IMR-90 (cell line): ENCODE measurements at regions not wholly inside any gene's neighbourhood (a gene's known extent, or its start where the extent isn't known, plus 50 kb on each side); places are given as distances from the start of the nearest gene placed in this dataset.

Source experiments
- ATAC-seq: fragments of 200-7000 bp; cut with Tn5 transposase; 2 replicates; pipeline ENCODE4 v1.9.1; 2020; ENCODE audit warnings: low read depth, mild to moderate bottlenecking, moderate library complexity
- BruUV-seq: library from RNA; stranded (reverse); fragments of 400-500 nt; replicated peaks from 2 replicates; lab custom pipeline; 2021; lab: Mats Ljungman, UMichigan
- CTCF ChIA-PET: fragments of 300-600 bp; formaldehyde crosslinking; extraction: SDS; loops from one replicate; lab custom pipeline; 2021; ENCODE audit warnings: antibody characterized with exemption; lab: Yijun Ruan, JAX
- POLR2A ChIA-PET: fragments of 300-600 bp; sonication (Branson Sonifier 250); formaldehyde crosslinking; loops from one replicate; lab custom pipeline; 2022; ENCODE audit warnings: antibody characterized with exemption; ENCODE audit not compliant: unreplicated experiment; lab: Charles Lee
- DNase-seq: peaks from one replicate; pipeline ENCODE4 v3.0.0; 2013
- H2AFZ ChIP-seq: replicated peaks from 2 replicates; pipeline ENCODE3; 2013; ENCODE audit warnings: low read length, mild to moderate bottlenecking; ENCODE audit not compliant: poor library complexity
- H2AK5ac ChIP-seq: 2 replicates; pipeline ENCODE4 v1.6.1; 2013; ENCODE audit warnings: low read depth, low read length, inconsistent platforms
- H2AK9ac ChIP-seq: replicated peaks from 2 replicates; pipeline ENCODE3; 2013; ENCODE audit warnings: mild to moderate bottlenecking, low read depth, low read length, moderate library complexity; ENCODE audit not compliant: poor library complexity
- H2BK120ac ChIP-seq: 2 replicates; pipeline ENCODE4 v1.6.1; 2013; ENCODE audit warnings: low read depth, low read length, inconsistent platforms
- H2BK15ac ChIP-seq: 3 replicates; pipeline ENCODE4 v1.6.1; 2013; ENCODE audit warnings: low read depth, low read length, inconsistent platforms
- H2BK20ac ChIP-seq: 2 replicates; pipeline ENCODE4 v1.6.1; 2013; ENCODE audit warnings: low read depth, mild to moderate bottlenecking, inconsistent platforms, low read length, moderate library complexity
- H2BK5ac ChIP-seq: 2 replicates; pipeline ENCODE4 v1.6.1; 2013; ENCODE audit warnings: mild to moderate bottlenecking, low read depth, low read length, inconsistent platforms; ENCODE audit not compliant: poor library complexity, severe bottlenecking
- H3K14ac ChIP-seq: replicated peaks from 2 replicates; pipeline ENCODE4 v1.6.1; 2013; ENCODE audit warnings: low read depth, low read length, inconsistent platforms
- H3K18ac ChIP-seq: 2 replicates; pipeline ENCODE4 v1.6.1; 2013; ENCODE audit warnings: low read depth, low read length, control low read depth
- H3K23ac ChIP-seq: 2 replicates; pipeline ENCODE4 v1.6.1; 2013; ENCODE audit warnings: low read depth, low read length, inconsistent platforms
- H3K27ac ChIP-seq: 2 replicates; pipeline ENCODE4 v1.5.1; 2013; ENCODE audit warnings: mild to moderate bottlenecking, control low read depth, low read length; ENCODE audit not compliant: insufficient read depth
- H3K27me3 ChIP-seq: 2 replicates; pipeline ENCODE4 v1.6.1; 2013; ENCODE audit warnings: low read length; ENCODE audit not compliant: control insufficient read depth, insufficient read depth
- H3K36me3 ChIP-seq: 2 replicates; pipeline ENCODE4 v1.6.1; 2013; ENCODE audit warnings: low read length, mixed read lengths; ENCODE audit not compliant: control insufficient read depth, insufficient read depth
- H3K4ac ChIP-seq: 2 replicates; pipeline ENCODE4 v1.6.1; 2013; ENCODE audit warnings: low read depth, low read length, inconsistent platforms
- H3K4me1 ChIP-seq: 2 replicates; pipeline ENCODE4 v1.6.1; 2013; ENCODE audit warnings: low read length, mixed read lengths; ENCODE audit not compliant: control insufficient read depth, insufficient read depth
- H3K4me2 ChIP-seq: 2 replicates; pipeline ENCODE4 v1.6.1; 2013; ENCODE audit warnings: low read depth, mild to moderate bottlenecking, control low read depth, low read length, moderate library complexity
- H3K4me3 ChIP-seq: 2 replicates; pipeline ENCODE4 v1.5.1; 2013; ENCODE audit warnings: low read depth, mild to moderate bottlenecking, control low read depth, low read length, moderate library complexity; ENCODE audit not compliant: insufficient read depth
- H3K56ac ChIP-seq: 2 replicates; pipeline ENCODE4 v1.6.1; 2013; ENCODE audit warnings: low read length, inconsistent platforms; ENCODE audit not compliant: insufficient read depth; ENCODE audit errors: extremely low read depth
- H3K79me1 ChIP-seq, 2 experiments: 2 replicates each; pipeline ENCODE4 v1.6.1; 2013; ENCODE audit warnings: low read length in 2 of 2, inconsistent platforms in 1 of 2, low read depth in 1 of 2
- H3K9ac ChIP-seq: 2 replicates; pipeline ENCODE4 v1.6.1; 2013; ENCODE audit warnings: low read depth, low read length, control low read depth
- H3K9me1 ChIP-seq: 2 replicates; pipeline ENCODE4 v1.6.1; 2013; ENCODE audit warnings: low read length, inconsistent platforms; ENCODE audit not compliant: insufficient read depth
- H3K9me3 ChIP-seq: 2 replicates; pipeline ENCODE4 v1.6.1; 2013; ENCODE audit warnings: low read length; ENCODE audit not compliant: control insufficient read depth, insufficient read depth
- H4K20me1 ChIP-seq: 2 replicates; pipeline ENCODE4 v1.6.1; 2013; ENCODE audit warnings: low read length, inconsistent platforms; ENCODE audit not compliant: insufficient read depth
- H4K5ac ChIP-seq: 2 replicates; pipeline ENCODE4 v1.6.1; 2013; ENCODE audit warnings: mild to moderate bottlenecking, low read depth, low read length, control low read depth
- H4K8ac ChIP-seq, 2 experiments: 2 replicates each; pipeline ENCODE4 v1.6.1; 2013; ENCODE audit warnings: low read depth in 2 of 2, low read length in 2 of 2, control low read depth in 1 of 2, inconsistent platforms in 1 of 2
- H4K91ac ChIP-seq: 2 replicates; pipeline ENCODE4 v1.6.1; 2013; ENCODE audit warnings: low read depth, low read length, inconsistent platforms; ENCODE audit not compliant: insufficient read depth
- ELK1 ChIP-seq: fragments of 150-350 bp; IDR thresholded peaks from 2 replicates; pipeline ENCODE4 v1.6.1; 2016; ENCODE audit warnings: low read depth, mild to moderate bottlenecking, low read length, moderate library complexity, borderline replicate concordance
- WGBS, 2 experiments: methylation state at CpG; one replicate each; pipeline versions ENCODE4 v1.1.5 to v1.1.7; 2013; ENCODE audit warnings: missing lambda C conversion rate in 2 of 2; ENCODE audit not compliant: insufficient read length in 1 of 2; ENCODE audit errors: extremely low coverage in 2 of 2; 5-methylcytosine and 5-hydroxymethylcytosine counted together
- dilution Hi-C: fragments of 300-500 bp; cut with HindIII; formaldehyde crosslinking; loops from one replicate; pipeline ENCODE4 v1.14.3; 2018; ENCODE audit warnings: low sequenced_read_pairs; ENCODE audit not compliant: unreplicated experiment
- in situ Hi-C: fragments of 300-500 bp; cut with MboI; formaldehyde crosslinking; loops from 3 replicates; pipeline ENCODE4 v1.14.3; 2019; ENCODE audit warnings: low sequenced_read_pairs, inconsistent platforms, mixed read lengths
- intact Hi-C: fragments of 100-400 bp; cut with micrococcal nuclease; formaldehyde crosslinking; loops from 2 replicates; pipeline ENCODE4 v1.10.0; 2022

GRCh38 chr9:82645600-82645999 is 417.3 kb downstream of the RASEF start:
- Histone ChIP-seq H3K79me1 (no peaks in the 10 kb centered on the region), H3K4me3 (no peak overlapping the region), H2AK5ac (no peak overlapping the region), H3K27me3 (no peaks in the 10 kb centered on the region), H3K27ac (no peak overlapping the region), H4K8ac (no peak overlapping the region), H4K20me1 (no peaks in the 10 kb centered on the region), H3K9ac (no peak overlapping the region), H3K4ac (no peak overlapping the region), H2BK20ac (no peak overlapping the region), H3K4me2 (no peak overlapping the region), H4K91ac (no peak overlapping the region), H3K4me1 (no peaks in the 10 kb centered on the region), H3K9me1 (no peaks in the 10 kb centered on the region), H3K56ac (no peak overlapping the region), H3K14ac (no peak overlapping the region), H2BK15ac (no peak overlapping the region), H3K36me3 (no peaks in the 10 kb centered on the region), H2AK9ac (no peak overlapping the region), H2BK5ac (no peak overlapping the region), H3K23ac (no peak overlapping the region), H4K5ac (no peak overlapping the region), H2AFZ (no peak overlapping the region), H2BK120ac (no peak overlapping the region), H3K18ac (no peak overlapping the region), H3K9me3 (no peaks in the 10 kb centered on the region)
- POLR2A ChIA-PET: no interaction called here
- TF ChIP-seq ELK1: no peak
- CTCF ChIA-PET: no interaction called here
- in situ Hi-C loops: no loop called here
- no peak for DNase-seq
- no CpG with 5 or more reads among the region's 2 CpGs for WGBS, 2 experiments
- BruUV-seq: no TSS peak
- dilution Hi-C loops: no loop called here
- intact Hi-C loops: no loop called here
- no peak for ATAC-seq
